ENCODE measurements at regions not wholly inside any gene's neighbourhood (a gene's known extent, or its start where the extent isn't known, plus 50 kb on each side); places are given as distances from the start of the nearest gene placed in this dataset.

DNA sequence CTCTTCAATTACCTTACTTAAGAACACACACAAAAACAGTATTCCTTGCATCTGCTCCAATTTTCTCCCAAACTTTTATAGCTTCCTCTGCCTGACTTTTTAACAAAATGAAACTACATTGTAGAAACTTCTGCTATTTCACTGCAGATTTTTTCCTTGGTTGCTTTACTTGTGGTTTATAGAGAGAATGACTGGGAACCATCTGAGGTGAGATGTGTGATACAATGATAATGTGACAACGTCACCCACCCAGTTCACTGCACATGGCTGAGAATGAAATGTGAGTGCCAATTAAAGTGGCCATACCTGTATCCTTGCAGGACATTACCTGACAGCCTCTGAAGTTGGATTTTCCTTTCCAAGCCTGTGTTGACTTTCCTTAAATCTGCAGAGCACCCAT, 258.4 kb downstream of the CD83 start:
- TF ChIP-seq SP1 (CRISPR knock-in tag; conservative IDR thresholded peaks at IDR 0.05) (no peak), JUN (CRISPR knock-in tag; IDR thresholded peaks at IDR 0.05) (no peak), CBFB (CRISPR knock-in tag; IDR thresholded peaks at IDR 0.05; ENCODE audit: low read depth) (no peak)
